Smooth muscle cell (in vitro differentiated cells): ENCODE measurements at regions not wholly inside any gene's neighbourhood (a gene's known extent, or its start where the extent isn't known, plus 50 kb on each side); places are given as distances from the start of the nearest gene placed in this dataset.

ENCODE experiments used
- DNase-seq: peaks from one replicate; lab custom pipeline; 2025; ENCODE audit not compliant: unreplicated experiment; lab: John Stamatoyannopoulos, UW
- H2AFZ ChIP-seq: fragments of 200-600 bp; sonication (generic); 2 replicates; pipeline ENCODE4 v1.6.0; 2016; ENCODE audit warnings: antibody characterized with exemption, low read depth, mild to moderate bottlenecking
- H3F3A ChIP-seq: fragments of 200-600 bp; sonication (generic); 2 replicates; pipeline ENCODE4 v1.6.0; 2017; ENCODE audit warnings: antibody characterized with exemption, low read depth
- H3K27ac ChIP-seq: fragments of 200-600 bp; sonication (generic); 2 replicates; pipeline ENCODE4 v1.5.1; 2016; ENCODE audit warnings: low read depth, mild to moderate bottlenecking
- H3K27me3 ChIP-seq: fragments of 200-600 bp; sonication (generic); 2 replicates; pipeline ENCODE4 v1.6.1; 2016; ENCODE audit warnings: low read depth, mild to moderate bottlenecking
- H3K36me3 ChIP-seq: fragments of 200-600 bp; sonication (generic); 2 replicates; pipeline ENCODE4 v1.5.1; 2016; ENCODE audit warnings: low read depth
- H3K4me1 ChIP-seq: fragments of 200-600 bp; sonication (generic); 2 replicates; pipeline ENCODE4 v1.5.1; 2016; ENCODE audit warnings: low read depth
- H3K4me2 ChIP-seq: fragments of 200-600 bp; sonication (generic); 2 replicates; pipeline ENCODE4 v1.6.0; 2016; ENCODE audit warnings: mild to moderate bottlenecking
- H3K4me3 ChIP-seq: fragments of 200-600 bp; sonication (generic); 2 replicates; pipeline ENCODE4 v1.5.1; 2016; ENCODE audit warnings: mild to moderate bottlenecking
- H3K79me2 ChIP-seq: fragments of 200-600 bp; sonication (generic); 2 replicates; pipeline ENCODE4 v1.6.0; 2016; ENCODE audit warnings: low read depth, mild to moderate bottlenecking
- H3K9ac ChIP-seq: fragments of 200-600 bp; sonication (generic); 2 replicates; pipeline ENCODE4 v1.6.0; 2016; ENCODE audit warnings: low read depth
- H3K9me3 ChIP-seq: fragments of 200-600 bp; sonication (generic); replicated peaks from 2 replicates; pipeline ENCODE4 v1.5.1; 2016; ENCODE audit warnings: low read depth
- H4K20me1 ChIP-seq: fragments of 200-600 bp; sonication (generic); 2 replicates; pipeline ENCODE4 v1.6.0; 2016; ENCODE audit warnings: low read depth
- CTCF ChIP-seq: fragments of 200-600 bp; sonication (generic); IDR thresholded peaks from 2 replicates; pipeline ENCODE4 v1.5.1; 2017; ENCODE audit warnings: borderline replicate concordance, mild to moderate bottlenecking, antibody characterized with exemption; ENCODE audit not compliant: insufficient read depth, poor library complexity, severe bottlenecking
- WGBS: methylation state at CpG from one replicate; pipeline ENCODE4 v1.1.7; 2016; ENCODE audit warnings: low lambda C conversion rate; 5-methylcytosine and 5-hydroxymethylcytosine counted together

- Histone ChIP-seq H3K27ac (no peak overlapping the region), H3K79me2 (no peaks in the 10 kb centered on the region), H3K9me3 (no peaks in the 10 kb centered on the region), H4K20me1 (no peaks in the 10 kb centered on the region), H3K27me3 (no peaks in the 10 kb centered on the region), H2AFZ (no peak overlapping the region), H3K4me3 (no peak overlapping the region), H3K9ac (no peak overlapping the region), H3K4me1 (peaks cover 13% of the 10 kb centered on the region), H3K36me3 (no peaks in the 10 kb centered on the region), H3K4me2 (no peak overlapping the region), H3F3A (no peaks in the 10 kb centered on the region)
- no peak for DNase-seq
- TF ChIP-seq CTCF = no peak
- WGBS = 83% methylated on average over 4 of the region's 4 CpGs
Observed at GRCh38 chr17:71709946-71710345, 410.9 kb upstream of the SOX9 start.

GRCh38 chr17:71710816-71711215, 410.0 kb upstream of the SOX9 start:
- Histone ChIP-seq H3K9ac (no peak overlapping the region), H3K27ac (no peak overlapping the region), H3K4me3 (no peak overlapping the region), H3K4me2 (no peak overlapping the region), H4K20me1 (no peaks in the 10 kb centered on the region), H3K4me1 (peaks cover 13% of the 10 kb centered on the region), H3F3A (no peaks in the 10 kb centered on the region), H3K27me3 (no peaks in the 10 kb centered on the region), H3K79me2 (no peaks in the 10 kb centered on the region), H3K9me3 (no peaks in the 10 kb centered on the region), H3K36me3 (no peaks in the 10 kb centered on the region), H2AFZ (no peak overlapping the region)
- WGBS = 88% methylated on average over 1 of the region's 1 CpG
- no peak for DNase-seq
- no peak for TF ChIP-seq CTCF

- Histone ChIP-seq H4K20me1 (no peaks in the 10 kb centered on the region), H3K4me1 (peaks cover 13% of the 10 kb centered on the region), H3K9me3 (peaks cover 3% of the 10 kb centered on the region), H3K27me3 (no peaks in the 10 kb centered on the region), H3K79me2 (no peaks in the 10 kb centered on the region), H3F3A (no peaks in the 10 kb centered on the region), H3K27ac (no peak overlapping the region), H3K4me3 (no peak overlapping the region), H3K9ac (no peak overlapping the region), H2AFZ (no peak overlapping the region), H3K36me3 (no peaks in the 10 kb centered on the region), H3K4me2 (no peak overlapping the region)
- no peak for TF ChIP-seq CTCF
- DNase-seq = no peak
- 91% methylated on average over 3 of the region's 3 CpGs for WGBS
Observed at GRCh38 chr17:71713846-71714245, 407.0 kb upstream of the SOX9 start.

- H3K9me3 ChIP-seq = no peaks in the 10 kb centered on the region
- no peaks in the 10 kb centered on the region for H4K20me1 ChIP-seq
- no peak overlapping the region for H3K9ac ChIP-seq
- H3K36me3 ChIP-seq = no peaks in the 10 kb centered on the region
- H3K79me2 ChIP-seq = no peaks in the 10 kb centered on the region
- no peaks in the 10 kb centered on the region for H3K4me1 ChIP-seq
- no peak overlapping the region for H3K4me2 ChIP-seq
- no peak overlapping the region for H3K27ac ChIP-seq
- H3K4me3 ChIP-seq = no peak overlapping the region
- no peaks in the 10 kb centered on the region for H3K27me3 ChIP-seq
- TF ChIP-seq CTCF = no peak
- 90% methylated on average over 2 of the region's 2 CpGs for whole genome bisulfite sequencing
- no peak for DNase-seq
- H3F3A ChIP-seq = no peaks in the 10 kb centered on the region
- no peak overlapping the region for H2AFZ ChIP-seq
Observed at GRCh38 chr17:71724339-71724738, 396.5 kb upstream of the SOX9 start.
